Loucy (cell line): ENCODE measurements at regions not wholly inside any gene's neighbourhood (a gene's known extent, or its start where the extent isn't known, plus 50 kb on each side); places are given as distances from the start of the nearest gene placed in this dataset.

Experiments used
- H2AFZ ChIP-seq: fragments of 200-600 bp; sonication (generic); 2 replicates; pipeline ENCODE4 v1.6.0; 2016; ENCODE audit warnings: antibody characterized with exemption, mild to moderate bottlenecking, low read length, moderate library complexity
- H3F3A ChIP-seq: fragments of 200-600 bp; 2 replicates; pipeline ENCODE4 v1.6.0; 2016; ENCODE audit warnings: antibody characterized with exemption, low read depth, mild to moderate bottlenecking
- H3K27me3 ChIP-seq: fragments of 200-600 bp; sonication (generic); 2 replicates; pipeline ENCODE4 v1.6.1; 2014; ENCODE audit warnings: low read length, mild to moderate bottlenecking; ENCODE audit not compliant: insufficient read depth, poor library complexity, severe bottlenecking
- H3K36me3 ChIP-seq: fragments of 200-600 bp; sonication (generic); 2 replicates; pipeline ENCODE4 v1.6.1; 2016; ENCODE audit warnings: low read length; ENCODE audit not compliant: insufficient read depth
- H3K4me1 ChIP-seq: fragments of 200-600 bp; sonication (generic); 2 replicates; pipeline ENCODE4 v1.5.1; 2014; ENCODE audit warnings: low read length, mild to moderate bottlenecking; ENCODE audit not compliant: insufficient read depth, poor library complexity, severe bottlenecking
- H3K4me2 ChIP-seq: fragments of 200-600 bp; sonication (generic); 2 replicates; pipeline ENCODE4 v1.6.0; 2014; ENCODE audit warnings: antibody characterized with exemption, low read length, low read depth, mild to moderate bottlenecking; ENCODE audit not compliant: poor library complexity, severe bottlenecking
- H3K4me3 ChIP-seq: fragments of 200-600 bp; sonication (generic); 2 replicates; pipeline ENCODE4 v1.5.1; 2014; ENCODE audit warnings: low read length, mild to moderate bottlenecking, mixed read lengths; ENCODE audit not compliant: poor library complexity, severe bottlenecking
- H3K79me2 ChIP-seq: fragments of 200-600 bp; sonication (generic); 2 replicates; pipeline ENCODE4 v1.6.1; 2014; ENCODE audit warnings: low read length; ENCODE audit not compliant: insufficient read depth
- H3K9ac ChIP-seq: fragments of 200-600 bp; sonication (generic); 2 replicates; pipeline ENCODE4 v1.6.0; 2014; ENCODE audit warnings: mild to moderate bottlenecking, low read depth, low read length, moderate library complexity; ENCODE audit not compliant: poor library complexity, severe bottlenecking
- H3K9me2 ChIP-seq: fragments of 200-600 bp; sonication (generic); replicated peaks from 2 replicates; pipeline ENCODE4 v1.6.1; 2016; ENCODE audit warnings: low read depth, low read length, mixed read lengths
- H3K9me3 ChIP-seq: fragments of 200-600 bp; sonication (generic); 2 replicates; pipeline ENCODE4 v1.6.1; 2014; ENCODE audit warnings: mild to moderate bottlenecking, antibody characterized with exemption, low read length, low read depth; ENCODE audit not compliant: insufficient read depth
- H4K20me1 ChIP-seq: fragments of 200-600 bp; sonication (generic); 2 replicates; pipeline ENCODE4 v1.6.0; 2014; ENCODE audit warnings: antibody characterized with exemption, low read length, mild to moderate bottlenecking; ENCODE audit not compliant: insufficient read depth, poor library complexity, severe bottlenecking
- EZH2phosphoT487 ChIP-seq: fragments of 200-600 bp; IDR thresholded peaks from 2 replicates; pipeline ENCODE4 v1.6.1; 2018; ENCODE audit warnings: antibody characterized with exemption, mild to moderate bottlenecking, moderate library complexity, borderline replicate concordance
- TF ChIP-seq, protein P1 (sequence below): fragments of 200-600 bp; sonication (generic); conservative IDR thresholded peaks from 2 replicates; pipeline ENCODE4 v1.5.1; 2014; ENCODE audit warnings: mild to moderate bottlenecking, antibody characterized with exemption, low read length

DNA sequence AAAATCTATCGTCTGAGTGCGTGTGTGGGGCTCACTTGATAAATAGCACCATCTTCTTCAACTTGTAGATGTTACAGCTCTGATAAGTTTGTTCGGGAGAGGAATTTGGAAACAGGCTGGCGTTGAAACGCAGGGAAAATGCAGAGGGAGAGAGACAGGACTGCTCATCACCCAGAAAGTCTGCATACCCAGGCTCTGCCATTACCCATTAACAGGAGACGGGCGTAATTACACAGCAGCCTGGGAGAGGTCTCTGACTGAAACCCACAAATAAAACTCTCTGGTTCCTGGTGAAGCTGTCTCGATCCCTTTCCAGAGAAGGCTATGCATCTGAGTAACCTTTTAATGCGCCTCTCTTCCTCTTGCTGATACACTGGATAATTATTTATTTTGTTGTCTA is 547.3 kb downstream of the BCL11B start:
- H3K4me2 ChIP-seq, result no peak overlapping the region
- H3K36me3 ChIP-seq, result no peaks in the 10 kb centered on the region
- no peaks in the 10 kb centered on the region for H3K4me1 ChIP-seq
- H3K27me3 ChIP-seq, result peaks cover 7% of the 10 kb centered on the region
- no peak overlapping the region for H2AFZ ChIP-seq
- no peak for TF ChIP-seq EZH2phosphoT487
- TF ChIP-seq, protein P1, sequence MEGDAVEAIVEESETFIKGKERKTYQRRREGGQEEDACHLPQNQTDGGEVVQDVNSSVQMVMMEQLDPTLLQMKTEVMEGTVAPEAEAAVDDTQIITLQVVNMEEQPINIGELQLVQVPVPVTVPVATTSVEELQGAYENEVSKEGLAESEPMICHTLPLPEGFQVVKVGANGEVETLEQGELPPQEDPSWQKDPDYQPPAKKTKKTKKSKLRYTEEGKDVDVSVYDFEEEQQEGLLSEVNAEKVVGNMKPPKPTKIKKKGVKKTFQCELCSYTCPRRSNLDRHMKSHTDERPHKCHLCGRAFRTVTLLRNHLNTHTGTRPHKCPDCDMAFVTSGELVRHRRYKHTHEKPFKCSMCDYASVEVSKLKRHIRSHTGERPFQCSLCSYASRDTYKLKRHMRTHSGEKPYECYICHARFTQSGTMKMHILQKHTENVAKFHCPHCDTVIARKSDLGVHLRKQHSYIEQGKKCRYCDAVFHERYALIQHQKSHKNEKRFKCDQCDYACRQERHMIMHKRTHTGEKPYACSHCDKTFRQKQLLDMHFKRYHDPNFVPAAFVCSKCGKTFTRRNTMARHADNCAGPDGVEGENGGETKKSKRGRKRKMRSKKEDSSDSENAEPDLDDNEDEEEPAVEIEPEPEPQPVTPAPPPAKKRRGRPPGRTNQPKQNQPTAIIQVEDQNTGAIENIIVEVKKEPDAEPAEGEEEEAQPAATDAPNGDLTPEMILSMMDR, result no peak
- H3K9ac ChIP-seq, result no peak overlapping the region
- no peaks in the 10 kb centered on the region for H4K20me1 ChIP-seq
- H3K9me2 ChIP-seq, result no peaks in the 10 kb centered on the region
- no peaks in the 10 kb centered on the region for H3F3A ChIP-seq
- H3K4me3 ChIP-seq, result no peak overlapping the region
- no peaks in the 10 kb centered on the region for H3K9me3 ChIP-seq
- H3K79me2 ChIP-seq, result no peaks in the 10 kb centered on the region

DNA sequence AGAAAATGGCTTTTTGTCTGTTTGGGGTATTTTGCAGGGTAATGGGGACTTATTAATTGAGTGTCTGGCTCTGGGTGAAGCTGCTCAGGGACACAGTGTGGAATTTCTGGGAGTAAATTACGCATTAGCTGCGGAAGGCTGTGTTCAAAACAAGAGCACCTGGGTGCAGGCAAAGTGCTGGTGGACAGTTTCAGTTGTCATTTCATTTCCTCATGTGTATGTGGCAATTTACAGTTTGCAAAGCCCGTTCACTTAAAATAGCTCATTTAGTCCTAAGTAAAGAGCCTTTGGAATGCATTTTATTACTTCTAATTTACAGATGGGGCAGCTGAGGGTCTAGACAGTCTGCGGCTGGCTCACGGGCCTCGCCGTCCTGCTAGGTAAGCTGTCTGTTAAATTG is 546.8 kb downstream of the BCL11B start:
- no peaks in the 10 kb centered on the region for H3K9me2 ChIP-seq
- no peak overlapping the region for H3K4me3 ChIP-seq
- TF ChIP-seq, protein P1, result no peak
- TF ChIP-seq EZH2phosphoT487, result no peak
- H3K27me3 ChIP-seq, result peaks cover 7% of the 10 kb centered on the region
- H3K4me2 ChIP-seq, result no peak overlapping the region
- no peaks in the 10 kb centered on the region for H3K9me3 ChIP-seq
- no peaks in the 10 kb centered on the region for H3K4me1 ChIP-seq
- H3K9ac ChIP-seq, result no peak overlapping the region
- no peak overlapping the region for H2AFZ ChIP-seq
- no peaks in the 10 kb centered on the region for H4K20me1 ChIP-seq
- no peaks in the 10 kb centered on the region for H3K79me2 ChIP-seq
- no peaks in the 10 kb centered on the region for H3F3A ChIP-seq
- H3K36me3 ChIP-seq, result no peaks in the 10 kb centered on the region

DNA sequence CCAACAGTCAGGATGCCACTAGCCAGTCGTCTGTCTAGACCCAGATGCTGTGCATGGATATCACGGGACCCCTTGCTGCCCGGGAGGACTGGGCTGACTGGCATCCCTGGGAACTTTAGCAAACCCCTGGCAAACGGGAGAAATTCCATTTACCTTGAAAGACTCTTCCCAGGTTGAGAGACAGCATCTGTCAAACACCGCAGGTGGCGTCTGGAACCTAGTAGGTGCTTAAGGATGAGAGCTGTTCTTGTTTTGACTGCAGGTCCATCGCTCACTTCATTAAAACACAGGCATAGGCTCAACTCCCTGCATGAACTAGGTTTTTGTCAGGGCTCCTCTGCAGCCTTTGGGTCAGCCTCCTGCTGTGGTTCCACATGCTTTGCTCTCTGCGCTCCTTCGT is 546.3 kb downstream of the BCL11B start:
- Histone ChIP-seq H3F3A (no peaks in the 10 kb centered on the region), H3K9ac (no peak overlapping the region), H3K27me3 (peaks cover 7% of the 10 kb centered on the region), H3K9me2 (no peaks in the 10 kb centered on the region), H3K4me1 (no peaks in the 10 kb centered on the region), H4K20me1 (no peaks in the 10 kb centered on the region), H2AFZ (no peak overlapping the region), H3K4me2 (no peak overlapping the region), H3K9me3 (no peaks in the 10 kb centered on the region), H3K4me3 (no peak overlapping the region), H3K79me2 (no peaks in the 10 kb centered on the region), H3K36me3 (no peaks in the 10 kb centered on the region)
- TF ChIP-seq, protein P1, result no peak
- no peak for TF ChIP-seq EZH2phosphoT487
